ENCODE measurements at regions not wholly inside any gene's neighbourhood (a gene's known extent, or its start where the extent isn't known, plus 50 kb on each side); places are given as distances from the start of the nearest gene placed in this dataset.

DNA sequence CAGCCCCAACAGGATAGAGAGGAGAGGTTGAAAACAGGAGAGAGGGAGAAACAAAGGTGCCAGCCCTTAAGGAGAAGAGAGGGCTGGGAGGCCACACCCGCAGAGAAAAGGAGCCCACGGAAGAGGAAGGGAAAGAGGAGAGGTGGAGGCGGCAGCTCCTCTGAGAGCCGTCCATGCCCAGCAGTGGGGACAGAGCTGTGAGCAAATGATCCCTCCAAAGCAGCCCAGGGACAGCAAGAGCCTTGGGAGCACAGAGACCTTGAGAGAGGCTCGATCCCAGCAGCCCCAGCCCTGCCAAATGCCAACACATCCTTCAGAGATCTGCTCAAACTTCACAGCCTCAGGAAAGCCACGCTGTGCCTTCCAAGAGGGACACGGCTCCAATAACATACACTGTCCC lies 66.7 kb upstream of the CORO2B start:
- Histone ChIP-seq H3K4me3 (no peak overlapping the region), H3K27ac (peak overlapping the region; percentile 73 to 75), H3K36me3 (no peaks in the 10 kb centered on the region), H3K9me3 (no peaks in the 10 kb centered on the region), H3K27me3 (no peaks in the 10 kb centered on the region), H3K4me1 (peaks cover 0 to 28% (median 15%) of the 10 kb centered on the region in 4 donors)
- TF ChIP-seq, protein P1, sequence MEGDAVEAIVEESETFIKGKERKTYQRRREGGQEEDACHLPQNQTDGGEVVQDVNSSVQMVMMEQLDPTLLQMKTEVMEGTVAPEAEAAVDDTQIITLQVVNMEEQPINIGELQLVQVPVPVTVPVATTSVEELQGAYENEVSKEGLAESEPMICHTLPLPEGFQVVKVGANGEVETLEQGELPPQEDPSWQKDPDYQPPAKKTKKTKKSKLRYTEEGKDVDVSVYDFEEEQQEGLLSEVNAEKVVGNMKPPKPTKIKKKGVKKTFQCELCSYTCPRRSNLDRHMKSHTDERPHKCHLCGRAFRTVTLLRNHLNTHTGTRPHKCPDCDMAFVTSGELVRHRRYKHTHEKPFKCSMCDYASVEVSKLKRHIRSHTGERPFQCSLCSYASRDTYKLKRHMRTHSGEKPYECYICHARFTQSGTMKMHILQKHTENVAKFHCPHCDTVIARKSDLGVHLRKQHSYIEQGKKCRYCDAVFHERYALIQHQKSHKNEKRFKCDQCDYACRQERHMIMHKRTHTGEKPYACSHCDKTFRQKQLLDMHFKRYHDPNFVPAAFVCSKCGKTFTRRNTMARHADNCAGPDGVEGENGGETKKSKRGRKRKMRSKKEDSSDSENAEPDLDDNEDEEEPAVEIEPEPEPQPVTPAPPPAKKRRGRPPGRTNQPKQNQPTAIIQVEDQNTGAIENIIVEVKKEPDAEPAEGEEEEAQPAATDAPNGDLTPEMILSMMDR (IDR thresholded peaks at IDR 0.05): no peak
- intact Hi-C loops (cut with DNase I; ENCODE audit: low total_unique reads): no loop called here
- DNase-seq: no peak

DNA sequence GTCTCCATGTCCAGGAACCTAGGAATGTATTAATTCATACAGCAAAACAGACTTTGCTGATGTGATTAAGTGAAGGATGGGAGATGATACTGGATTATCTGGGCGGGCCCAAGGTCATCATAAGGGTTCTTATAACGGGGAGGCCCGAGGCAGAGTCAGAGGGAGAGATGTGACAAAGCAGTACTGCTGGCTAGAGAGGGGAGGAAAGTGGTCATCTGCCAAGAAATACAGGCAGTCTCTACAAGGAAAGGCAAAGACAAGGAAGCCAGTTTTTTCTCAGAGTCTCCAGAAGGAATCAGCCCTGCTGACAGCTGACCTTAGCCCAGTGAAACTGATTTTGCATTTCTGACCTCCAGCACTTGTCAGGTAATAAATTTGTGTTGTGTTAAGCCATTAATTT lies 66.2 kb upstream of the CORO2B start:
- intact Hi-C loops (cut with DNase I; ENCODE audit: low total_unique reads): no loop called here
- H3K27ac ChIP-seq: peak overlapping the region; percentile 73 to 75

GRCh38 chr15:68515371-68516095 lies 63.3 kb upstream of the CORO2B start:
- H3K27ac ChIP-seq: peak overlapping the region in 1 of 2 donors; percentile 11
- H3K9me3 ChIP-seq: no peaks in the 10 kb centered on the region
- H3K4me1 ChIP-seq: peaks cover 0 to 50% (median 35%) of the 10 kb centered on the region in 4 donors
- H3K27me3 ChIP-seq: no peaks in the 10 kb centered on the region
- no peak overlapping the region for H3K4me3 ChIP-seq
- H3K36me3 ChIP-seq: no peaks in the 10 kb centered on the region
- intact Hi-C loops (cut with DNase I; ENCODE audit: low total_unique reads): no loop called here
- TF ChIP-seq, protein P1 (IDR thresholded peaks at IDR 0.05): no peak
- DNase-seq: no peak

More for the DNA sequence above, 66.2 kb upstream of the CORO2B start:
- no peak overlapping the region for H3K4me3 ChIP-seq
- peaks cover 0 to 33% (median 21%) of the 10 kb centered on the region in 4 donors for H3K4me1 ChIP-seq
- DNase-seq: no peak
- H3K36me3 ChIP-seq: no peaks in the 10 kb centered on the region
- TF ChIP-seq, protein P1 (IDR thresholded peaks at IDR 0.05): no peak
- H3K9me3 ChIP-seq: no peaks in the 10 kb centered on the region
- no peaks in the 10 kb centered on the region for H3K27me3 ChIP-seq

GRCh38 chr15:68517285-68517761 lies 61.5 kb upstream of the CORO2B start:
- H3K27ac ChIP-seq: peak overlapping the region; percentile 77 to 78
- DNase-seq: peak; percentile 49 to 82
- H3K36me3 ChIP-seq: no peaks in the 10 kb centered on the region
- TF ChIP-seq, protein P1 (IDR thresholded peaks at IDR 0.05): peak; percentile 54 to 70
- intact Hi-C loops (cut with DNase I; ENCODE audit: low total_unique reads): no loop called here
- H3K4me1 ChIP-seq: peaks cover 0 to 38% (median 26%) of the 10 kb centered on the region in 4 donors
- H3K4me3 ChIP-seq: no peak overlapping the region
- no peaks in the 10 kb centered on the region for H3K27me3 ChIP-seq
- H3K9me3 ChIP-seq: no peaks in the 10 kb centered on the region

DNA sequence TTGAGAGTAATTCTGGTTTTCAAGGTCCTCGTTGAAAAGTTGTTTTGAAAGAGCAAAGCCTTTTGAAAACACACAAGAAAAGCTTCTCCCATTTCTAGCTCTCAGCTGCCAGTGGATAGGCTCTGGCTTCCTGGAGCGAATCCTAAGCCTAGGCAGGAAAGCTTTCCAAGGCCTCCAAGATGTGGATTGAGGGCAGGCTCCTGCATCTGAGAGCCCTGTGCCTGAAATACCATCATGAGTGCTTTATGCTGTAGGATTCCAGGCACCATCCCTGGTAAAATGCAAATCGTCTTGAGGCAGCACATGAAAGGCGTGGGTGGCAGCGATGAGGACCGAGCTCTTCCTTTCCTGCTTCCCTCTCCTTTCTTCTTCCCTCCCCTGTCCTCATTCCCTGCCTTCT lies 60.7 kb upstream of the CORO2B start:
- Histone ChIP-seq H3K27me3 (no peaks in the 10 kb centered on the region), H3K9me3 (no peaks in the 10 kb centered on the region), H3K27ac (peak overlapping the region; percentile 77 to 78), H3K4me1 (peaks cover 0 to 31% (median 23%) of the 10 kb centered on the region in 4 donors), H3K4me3 (no peak overlapping the region), H3K36me3 (no peaks in the 10 kb centered on the region)
- DNase-seq: no peak
- TF ChIP-seq, protein P1 (IDR thresholded peaks at IDR 0.05): no peak
- intact Hi-C loops (cut with DNase I; ENCODE audit: low total_unique reads): no loop called here
